Fibroblast of the aortic adventitia (primary cell): ENCODE measurements at regions not wholly inside any gene's neighbourhood (a gene's known extent, or its start where the extent isn't known, plus 50 kb on each side); places are given as distances from the start of the nearest gene placed in this dataset.

Experiments
- DNase-seq: peaks from one replicate; pipeline ENCODE4 v3.0.0-alpha.2; 2010; ENCODE audit warnings: low read depth
- H3K4me3 ChIP-seq: 2 replicates; pipeline ENCODE4 v1.5.1; 2011; ENCODE audit warnings: low read depth, mild to moderate bottlenecking, control low read depth, low read length, moderate library complexity
- CTCF ChIP-seq: IDR thresholded peaks from 2 replicates; pipeline ENCODE4 v1.5.1; 2011; ENCODE audit warnings: mild to moderate bottlenecking, low read length, control low read depth, inconsistent platforms; ENCODE audit not compliant: insufficient read depth

GRCh38 chr6:48412656-48413055, 301.7 kb upstream of the PTCHD4 start:
- no peak for TF ChIP-seq CTCF
- H3K4me3 ChIP-seq, result no peak overlapping the region
- DNase-seq, result no peak

GRCh38 chr6:48404927-48405326, 293.9 kb upstream of the PTCHD4 start:
- no peak for TF ChIP-seq CTCF
- DNase-seq, result no peak
- H3K4me3 ChIP-seq, result no peak overlapping the region

- DNase-seq, result no peak
- no peak for TF ChIP-seq CTCF
- H3K4me3 ChIP-seq, result no peak overlapping the region
These were observed 292.6 kb upstream of the PTCHD4 start for GRCh38 chr6:48403587-48403986.

GRCh38 chr6:48401016-48401415, 290.0 kb upstream of the PTCHD4 start:
- no peak overlapping the region for H3K4me3 ChIP-seq
- DNase-seq, result no peak
- no peak for TF ChIP-seq CTCF

- DNase-seq, result no peak
- no peak overlapping the region for H3K4me3 ChIP-seq
- TF ChIP-seq CTCF, result no peak
These were observed 286.9 kb upstream of the PTCHD4 start for GRCh38 chr6:48397887-48398286.

GRCh38 chr6:48389146-48390043, 278.4 kb upstream of the PTCHD4 start:
- H3K4me3 ChIP-seq, result no peak overlapping the region
- no peak for TF ChIP-seq CTCF
- no peak for DNase-seq
